ENCODE measurements at regions not wholly inside any gene's neighbourhood (a gene's known extent, or its start where the extent isn't known, plus 50 kb on each side); places are given as distances from the start of the nearest gene placed in this dataset.

DNA sequence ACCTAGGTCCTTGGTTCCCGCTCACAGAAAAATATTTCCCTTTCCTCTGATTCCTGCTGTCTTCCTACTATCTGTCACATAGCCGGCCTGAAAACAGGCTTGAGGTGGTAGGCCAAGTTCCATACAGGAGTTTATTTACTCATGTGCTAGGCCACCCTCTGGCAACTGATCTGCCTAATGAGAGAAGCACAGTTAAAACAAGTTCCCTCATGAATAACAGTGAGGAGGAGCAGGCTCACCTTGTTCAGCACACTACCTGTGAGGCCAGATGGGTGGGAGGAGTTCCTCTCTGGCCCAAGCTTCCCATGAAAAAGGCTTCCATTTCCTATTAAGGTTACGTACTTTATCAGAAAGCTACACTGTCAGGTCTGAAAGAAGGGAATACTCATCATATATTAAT, 206.0 kb downstream of the MYRFL start:
- TF ChIP-seq, protein P1, sequence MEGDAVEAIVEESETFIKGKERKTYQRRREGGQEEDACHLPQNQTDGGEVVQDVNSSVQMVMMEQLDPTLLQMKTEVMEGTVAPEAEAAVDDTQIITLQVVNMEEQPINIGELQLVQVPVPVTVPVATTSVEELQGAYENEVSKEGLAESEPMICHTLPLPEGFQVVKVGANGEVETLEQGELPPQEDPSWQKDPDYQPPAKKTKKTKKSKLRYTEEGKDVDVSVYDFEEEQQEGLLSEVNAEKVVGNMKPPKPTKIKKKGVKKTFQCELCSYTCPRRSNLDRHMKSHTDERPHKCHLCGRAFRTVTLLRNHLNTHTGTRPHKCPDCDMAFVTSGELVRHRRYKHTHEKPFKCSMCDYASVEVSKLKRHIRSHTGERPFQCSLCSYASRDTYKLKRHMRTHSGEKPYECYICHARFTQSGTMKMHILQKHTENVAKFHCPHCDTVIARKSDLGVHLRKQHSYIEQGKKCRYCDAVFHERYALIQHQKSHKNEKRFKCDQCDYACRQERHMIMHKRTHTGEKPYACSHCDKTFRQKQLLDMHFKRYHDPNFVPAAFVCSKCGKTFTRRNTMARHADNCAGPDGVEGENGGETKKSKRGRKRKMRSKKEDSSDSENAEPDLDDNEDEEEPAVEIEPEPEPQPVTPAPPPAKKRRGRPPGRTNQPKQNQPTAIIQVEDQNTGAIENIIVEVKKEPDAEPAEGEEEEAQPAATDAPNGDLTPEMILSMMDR (conservative IDR thresholded peaks at IDR 0.05): no peak
- no peak for TF ChIP-seq EZH2 (IDR thresholded peaks at IDR 0.05; ENCODE audit: low read depth)

Data from PC-9 (cell line).